NOMO-1 (cell line): ENCODE measurements at regions not wholly inside any gene's neighbourhood (a gene's known extent, or its start where the extent isn't known, plus 50 kb on each side); places are given as distances from the start of the nearest gene placed in this dataset.

Source experiments
- DNase-seq, 2 experiments: peaks; one replicate each; lab custom pipeline; 2025; ENCODE audit not compliant: unreplicated experiment in 2 of 2; lab: John Stamatoyannopoulos, UW

GRCh38 chr2:7573166-7573825, 656.1 kb downstream of the RNF144A start:
- no peak for DNase-seq

GRCh38 chr2:7574385-7574784, 657.2 kb downstream of the RNF144A start:
- no peak for DNase-seq

- DNase-seq = no peak
These were observed 660.6 kb downstream of the RNF144A start for GRCh38 chr2:7577769-7578168.

GRCh38 chr2:7584017-7584416, 666.8 kb downstream of the RNF144A start:
- DNase-seq = no peak

GRCh38 chr2:7586898-7587297, 669.7 kb downstream of the RNF144A start:
- no peak for DNase-seq

- DNase-seq = peak; percentile 30 to 78
These were observed 671.1 kb downstream of the RNF144A start for GRCh38 chr2:7588295-7588694.

- peak in 1 of 2 experiments; percentile 4 for DNase-seq
These were observed 675.5 kb downstream of the RNF144A start for GRCh38 chr2:7592618-7593140.

GRCh38 chr2:7593360-7593759, 676.1 kb downstream of the RNF144A start:
- DNase-seq = peak in 1 of 2 experiments; percentile 33

GRCh38 chr2:7594211-7594610, 677.0 kb downstream of the RNF144A start:
- DNase-seq = peak in 1 of 2 experiments; percentile 14

- no peak for DNase-seq
These were observed 678.0 kb downstream of the RNF144A start for GRCh38 chr2:7595206-7595605.

- no peak for DNase-seq
These were observed 681.2 kb downstream of the RNF144A start for GRCh38 chr2:7598402-7598801.

GRCh38 chr2:7599462-7600258, 682.4 kb downstream of the RNF144A start:
- no peak for DNase-seq

- DNase-seq = no peak
These were observed 684.8 kb downstream of the RNF144A start for GRCh38 chr2:7601990-7602389.

- no peak for DNase-seq
These were observed 687.2 kb downstream of the RNF144A start for GRCh38 chr2:7604456-7604855.

GRCh38 chr2:7607441-7608173, 690.4 kb downstream of the RNF144A start:
- no peak for DNase-seq

- peak; percentile 23 to 59 for DNase-seq
These were observed 692.3 kb downstream of the RNF144A start for GRCh38 chr2:7609556-7609955.

GRCh38 chr2:7609974-7610373, 692.8 kb downstream of the RNF144A start:
- no peak for DNase-seq

GRCh38 chr2:7611750-7612149, 694.5 kb downstream of the RNF144A start:
- DNase-seq = no peak

- DNase-seq = peak in 1 of 2 experiments; percentile 7
These were observed 695.8 kb downstream of the RNF144A start for GRCh38 chr2:7612969-7613368.

GRCh38 chr2:7613831-7614230, 696.6 kb downstream of the RNF144A start:
- DNase-seq = no peak

- DNase-seq = no peak
These were observed 700.8 kb downstream of the RNF144A start for GRCh38 chr2:7618031-7618430.
